Suprapubic skin (tissue), 4 donors: ENCODE measurements at regions not wholly inside any gene's neighbourhood (a gene's known extent, or its start where the extent isn't known, plus 50 kb on each side); places are given as distances from the start of the nearest gene placed in this dataset.

Source experiments
- DNase-seq, 2 donors: peaks; one replicate each; pipeline ENCODE4 v3.0.0-alpha.2; 2019; ENCODE audit warnings: low spot score in 2 of 2
- H3K27ac ChIP-seq: fragments of 200-600 bp; sonication (generic); one replicate; pipeline ENCODE4 v1.5.1; 2019
- H3K27me3 ChIP-seq: fragments of 200-600 bp; sonication (generic); one replicate; pipeline ENCODE4 v1.5.1; 2019
- H3K36me3 ChIP-seq: fragments of 200-600 bp; sonication (generic); one replicate; pipeline ENCODE4 v1.5.1; 2019
- H3K4me1 ChIP-seq: fragments of 200-600 bp; sonication (generic); one replicate; pipeline ENCODE4 v1.5.1; 2019
- H3K4me3 ChIP-seq: fragments of 200-600 bp; sonication (generic); one replicate; pipeline ENCODE4 v1.5.1; 2019; ENCODE audit warnings: mild to moderate bottlenecking
- H3K9me3 ChIP-seq: fragments of 200-600 bp; sonication (generic); one replicate; pipeline ENCODE4 v1.5.1; 2019
- EP300 ChIP-seq: sonication (generic); formaldehyde crosslinking; IDR thresholded peaks from one replicate; pipeline ENCODE4 v1.6.1; 2017; ENCODE audit warnings: antibody characterized with exemption
- POLR2A ChIP-seq, 2 donors: fragments of 450-650 bp; IDR thresholded peaks; one replicate each; pipeline ENCODE4 v1.6.1; 2017; ENCODE audit warnings: antibody characterized with exemption in 2 of 2, mild to moderate bottlenecking in 2 of 2, moderate library complexity in 2 of 2
- POLR2AphosphoS5 ChIP-seq, 3 donors: sonication (generic); formaldehyde crosslinking; IDR thresholded peaks; one replicate each; pipeline ENCODE4 v1.6.1; 2017; ENCODE audit warnings: antibody characterized with exemption in 3 of 3
- WGBS: methylation state at CpG from one replicate; pipeline ENCODE4 v1.1.5; 2018; 5-methylcytosine and 5-hydroxymethylcytosine counted together
- TF ChIP-seq, protein P1 (sequence below), 2 donors: fragments of 200-600 bp in 1 of 2; fragments of 450-650 bp in 1 of 2; sonication (generic) in 1 of 2; IDR thresholded peaks; one replicate each; pipeline ENCODE4 v1.5.1; 2016 to 2019; ENCODE audit warnings: antibody characterized with exemption in 2 of 2, mild to moderate bottlenecking in 1 of 2, moderate library complexity in 1 of 2

DNA sequence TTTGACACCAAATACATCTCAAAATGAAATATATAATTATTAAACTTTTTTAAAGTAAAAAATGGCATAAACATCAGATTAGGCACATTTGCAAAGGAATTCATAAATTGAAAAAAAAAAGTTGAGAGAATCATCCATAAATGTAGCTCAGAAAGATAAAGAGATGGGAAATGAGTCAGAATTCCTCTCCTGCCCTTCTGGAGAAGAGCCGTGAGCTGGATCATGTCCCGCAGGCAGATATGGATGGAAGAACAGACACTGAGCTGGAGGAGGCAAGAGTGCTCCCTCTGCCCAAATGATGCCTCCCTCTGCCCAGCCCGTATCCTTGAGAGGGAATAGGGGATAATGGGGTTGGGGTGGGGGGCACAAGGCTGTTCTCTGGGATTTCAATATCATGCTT, 190.9 kb downstream of the TFCP2L1 start:
- TF ChIP-seq POLR2AphosphoS5 (IDR thresholded peaks at IDR 0.05) (no peak), EP300 (no peak), POLR2A (IDR thresholded peaks at IDR 0.05) (no peak)
- DNase-seq = no peak
- Histone ChIP-seq H3K27ac (no peak overlapping the region), H3K4me3 (no peak overlapping the region), H3K9me3 (peaks cover 4% of the 10 kb centered on the region), H3K36me3 (no peaks in the 10 kb centered on the region), H3K4me1 (peaks cover 5% of the 10 kb centered on the region), H3K27me3 (no peaks in the 10 kb centered on the region)
- WGBS = 52% methylated on average over 3 of the region's 3 CpGs

DNA sequence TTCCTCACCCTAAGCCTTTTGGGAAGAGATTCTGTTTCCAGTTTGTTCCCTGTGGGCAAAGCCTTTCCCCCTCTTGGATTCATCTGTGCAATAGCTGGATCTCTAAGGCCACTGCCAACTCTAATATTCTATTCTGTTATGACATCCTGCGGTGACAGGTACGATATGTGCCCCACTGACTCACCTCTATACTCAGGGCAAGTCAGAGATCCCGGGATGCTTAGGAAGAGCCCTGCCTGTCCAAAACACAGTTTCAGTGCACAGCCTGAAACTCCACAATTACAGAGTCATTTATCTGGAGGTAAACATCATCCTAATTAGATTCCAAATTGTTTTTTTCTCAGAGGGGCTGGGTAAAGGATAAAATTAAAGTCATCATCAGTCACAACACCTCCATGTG, 190.2 kb downstream of the TFCP2L1 start:
- TF ChIP-seq POLR2A (IDR thresholded peaks at IDR 0.05) (no peak), EP300 (no peak)
- peaks cover 4% of the 10 kb centered on the region for H3K9me3 ChIP-seq
- H3K4me1 ChIP-seq = peaks cover 5% of the 10 kb centered on the region
- 60% methylated on average over 3 of the region's 3 CpGs for WGBS
- H3K36me3 ChIP-seq = no peaks in the 10 kb centered on the region
- no peaks in the 10 kb centered on the region for H3K27me3 ChIP-seq
- no peak overlapping the region for H3K4me3 ChIP-seq
- no peak overlapping the region for H3K27ac ChIP-seq
- DNase-seq = no peak

DNA sequence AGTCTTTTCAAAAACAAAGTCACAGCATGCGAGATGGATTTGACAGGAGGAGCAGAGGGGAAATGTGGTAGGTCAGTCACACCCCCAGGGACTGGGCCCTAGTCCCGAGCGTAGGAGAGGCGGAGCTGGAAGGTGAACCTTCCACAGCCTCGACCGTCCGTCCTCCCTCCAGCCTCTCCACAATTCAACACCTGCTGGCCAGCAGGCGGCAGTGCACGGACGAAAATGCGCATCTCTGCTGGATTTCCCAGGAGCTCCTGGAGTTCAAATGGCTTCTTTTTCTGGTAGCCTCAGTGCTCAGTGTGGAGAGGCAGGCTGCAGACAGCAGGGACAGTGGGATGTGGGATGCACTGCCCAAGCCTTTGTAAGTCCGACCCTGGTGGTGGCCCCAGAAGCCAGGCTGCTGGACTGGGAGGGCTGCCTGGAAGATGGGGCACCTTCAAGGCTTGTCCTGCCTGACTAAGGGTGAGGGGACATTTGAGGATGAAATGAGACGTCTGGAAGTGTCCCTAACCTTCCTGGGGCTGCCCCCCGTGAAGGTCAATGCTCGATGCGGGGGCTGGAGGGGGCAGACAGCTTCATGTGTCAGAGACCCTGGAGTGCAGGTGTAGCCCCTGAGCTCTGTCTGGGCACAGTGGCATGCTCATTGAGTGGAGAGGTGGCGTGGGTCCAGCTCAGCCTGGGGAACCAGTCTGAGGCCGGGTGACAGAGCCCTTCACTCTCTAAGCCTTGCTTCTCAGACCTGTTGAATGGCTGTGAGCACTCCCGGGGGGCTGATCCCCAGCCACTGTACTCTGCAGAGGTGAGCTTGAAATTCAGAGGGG, 189.5 kb downstream of the TFCP2L1 start:
- H3K27ac ChIP-seq = no peak overlapping the region
- H3K27me3 ChIP-seq = no peaks in the 10 kb centered on the region
- no peak for TF ChIP-seq POLR2AphosphoS5 (IDR thresholded peaks at IDR 0.05)
- TF ChIP-seq EP300 = no peak
- TF ChIP-seq, protein P1, sequence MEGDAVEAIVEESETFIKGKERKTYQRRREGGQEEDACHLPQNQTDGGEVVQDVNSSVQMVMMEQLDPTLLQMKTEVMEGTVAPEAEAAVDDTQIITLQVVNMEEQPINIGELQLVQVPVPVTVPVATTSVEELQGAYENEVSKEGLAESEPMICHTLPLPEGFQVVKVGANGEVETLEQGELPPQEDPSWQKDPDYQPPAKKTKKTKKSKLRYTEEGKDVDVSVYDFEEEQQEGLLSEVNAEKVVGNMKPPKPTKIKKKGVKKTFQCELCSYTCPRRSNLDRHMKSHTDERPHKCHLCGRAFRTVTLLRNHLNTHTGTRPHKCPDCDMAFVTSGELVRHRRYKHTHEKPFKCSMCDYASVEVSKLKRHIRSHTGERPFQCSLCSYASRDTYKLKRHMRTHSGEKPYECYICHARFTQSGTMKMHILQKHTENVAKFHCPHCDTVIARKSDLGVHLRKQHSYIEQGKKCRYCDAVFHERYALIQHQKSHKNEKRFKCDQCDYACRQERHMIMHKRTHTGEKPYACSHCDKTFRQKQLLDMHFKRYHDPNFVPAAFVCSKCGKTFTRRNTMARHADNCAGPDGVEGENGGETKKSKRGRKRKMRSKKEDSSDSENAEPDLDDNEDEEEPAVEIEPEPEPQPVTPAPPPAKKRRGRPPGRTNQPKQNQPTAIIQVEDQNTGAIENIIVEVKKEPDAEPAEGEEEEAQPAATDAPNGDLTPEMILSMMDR (IDR thresholded peaks at IDR 0.05) = peak; percentile 64 to 71
- no peak for TF ChIP-seq POLR2A (IDR thresholded peaks at IDR 0.05)
- H3K9me3 ChIP-seq = peaks cover 4% of the 10 kb centered on the region
- H3K36me3 ChIP-seq = no peaks in the 10 kb centered on the region
- H3K4me1 ChIP-seq = peaks cover 5% of the 10 kb centered on the region
- 33% methylated on average over 16 of the region's 19 CpGs for WGBS
- DNase-seq = no peak
- no peak overlapping the region for H3K4me3 ChIP-seq

DNA sequence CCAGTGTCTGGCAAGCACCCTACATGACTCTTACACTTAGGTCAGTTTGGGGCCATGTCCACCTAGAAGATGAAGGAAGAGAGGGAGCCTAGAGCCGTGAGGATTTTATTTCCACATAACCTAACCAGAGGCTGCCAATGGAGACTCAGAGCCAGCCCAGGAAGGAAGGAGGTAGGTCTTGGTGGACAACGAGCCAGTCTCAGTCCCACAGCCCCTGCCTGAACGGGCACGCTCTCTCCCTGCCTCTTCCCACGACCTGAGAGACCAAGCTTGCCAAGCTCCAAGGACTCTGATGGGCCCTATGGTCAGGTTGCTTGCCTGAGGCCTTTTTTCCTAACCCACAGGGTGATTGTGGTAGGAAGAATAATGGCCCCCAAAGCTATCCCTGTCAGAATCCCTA, 188.4 kb downstream of the TFCP2L1 start:
- H3K4me1 ChIP-seq = peaks cover 5% of the 10 kb centered on the region
- H3K36me3 ChIP-seq = no peaks in the 10 kb centered on the region
- DNase-seq = no peak
- H3K27ac ChIP-seq = no peak overlapping the region
- no peak overlapping the region for H3K4me3 ChIP-seq
- 78% methylated on average over 5 of the region's 5 CpGs for whole genome bisulfite sequencing
- TF ChIP-seq, protein P1 (IDR thresholded peaks at IDR 0.05) = no peak
- no peak for TF ChIP-seq POLR2A (IDR thresholded peaks at IDR 0.05)
- no peak for TF ChIP-seq EP300
- TF ChIP-seq POLR2AphosphoS5 (IDR thresholded peaks at IDR 0.05) = no peak
- peaks cover 4% of the 10 kb centered on the region for H3K27me3 ChIP-seq
- H3K9me3 ChIP-seq = peaks cover 4% of the 10 kb centered on the region

DNA sequence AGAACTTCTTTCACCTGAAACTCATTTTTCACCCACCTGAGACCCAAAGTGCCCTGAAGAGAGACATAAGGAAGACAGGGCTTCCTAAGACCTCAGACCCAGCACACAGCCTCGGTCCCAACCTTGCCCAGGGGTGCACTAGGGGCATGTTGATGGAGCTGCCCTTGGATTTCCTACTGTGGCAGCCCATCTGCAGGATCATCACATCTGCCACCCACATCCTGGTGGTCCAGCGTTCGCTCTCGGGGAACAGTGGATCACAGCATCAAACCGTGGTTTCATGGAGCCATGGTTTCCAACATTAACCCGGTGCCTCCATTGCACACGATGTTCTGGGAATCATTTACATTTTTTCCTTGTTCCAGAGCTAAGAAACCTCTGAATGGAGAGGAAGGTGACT, 186.4 kb downstream of the TFCP2L1 start:
- H3K27me3 ChIP-seq = peaks cover 5% of the 10 kb centered on the region
- 86% methylated on average over 7 of the region's 7 CpGs for WGBS
- H3K27ac ChIP-seq = no peak overlapping the region
- no peak overlapping the region for H3K4me3 ChIP-seq
- TF ChIP-seq POLR2AphosphoS5 (IDR thresholded peaks at IDR 0.05) (no peak), POLR2A (IDR thresholded peaks at IDR 0.05) (no peak), EP300 (no peak)
- TF ChIP-seq, protein P1 (IDR thresholded peaks at IDR 0.05) = no peak
- H3K9me3 ChIP-seq = no peaks in the 10 kb centered on the region
- peaks cover 5% of the 10 kb centered on the region for H3K4me1 ChIP-seq
- no peak for DNase-seq
- no peaks in the 10 kb centered on the region for H3K36me3 ChIP-seq

DNA sequence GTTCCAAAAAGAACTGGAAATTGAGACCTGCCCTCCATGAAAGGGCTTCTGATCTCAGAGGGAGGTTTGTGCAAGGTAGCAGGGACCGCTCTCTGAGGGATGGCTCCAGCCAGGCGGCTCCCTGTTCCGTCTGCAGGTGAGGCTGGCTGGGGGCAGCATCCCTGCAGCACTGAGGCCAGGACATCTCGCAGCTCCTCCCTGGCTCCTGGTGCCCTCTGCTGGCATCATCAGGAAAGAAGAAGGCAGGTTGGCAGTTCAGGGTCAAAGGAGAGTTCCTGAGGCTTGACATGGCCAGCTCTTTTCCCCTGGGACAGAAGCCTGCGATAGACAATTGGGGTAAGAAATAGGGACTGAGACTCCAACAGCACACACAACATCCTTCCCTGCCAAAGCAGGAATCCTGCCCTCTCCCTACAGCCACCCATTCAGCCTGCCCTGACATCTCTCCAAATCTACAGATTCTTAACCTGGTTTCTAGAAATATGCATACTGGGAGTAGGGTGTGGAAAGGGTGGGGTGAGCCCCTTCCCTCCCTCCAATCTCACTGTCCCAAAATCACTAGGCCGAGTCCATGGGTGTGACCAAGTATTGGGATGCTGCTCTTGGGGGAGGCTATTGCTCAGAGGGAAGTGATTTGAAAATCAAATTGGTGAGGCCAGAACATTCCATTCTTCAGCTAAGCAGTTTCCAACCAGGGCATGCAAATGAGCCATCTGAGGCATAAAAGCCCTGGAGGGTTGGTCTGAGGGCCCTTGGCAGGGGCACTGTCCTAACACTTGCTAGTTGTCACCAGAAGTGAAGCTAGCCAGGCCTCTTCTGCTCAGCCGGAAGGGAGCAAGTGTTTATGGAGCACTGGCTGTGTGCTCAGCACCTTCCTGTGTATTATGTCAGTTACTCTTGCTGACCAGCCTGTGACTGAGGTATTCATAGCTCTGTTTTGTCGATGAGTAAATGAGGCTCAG, 185.4 kb downstream of the TFCP2L1 start:
- WGBS = 62% methylated on average over 6 of the region's 8 CpGs
- no peak overlapping the region for H3K27ac ChIP-seq
- H3K9me3 ChIP-seq = no peaks in the 10 kb centered on the region

More for the DNA sequence above, 185.4 kb downstream of the TFCP2L1 start:
- TF ChIP-seq EP300 = no peak
- TF ChIP-seq POLR2A (IDR thresholded peaks at IDR 0.05) = no peak
- TF ChIP-seq, protein P1 (IDR thresholded peaks at IDR 0.05) = peak in 1 of 2 donors; percentile 33
- no peak for DNase-seq
- Histone ChIP-seq H3K27me3 (peaks cover 5% of the 10 kb centered on the region), H3K36me3 (no peaks in the 10 kb centered on the region), H3K4me3 (no peak overlapping the region), H3K4me1 (peaks cover 5% of the 10 kb centered on the region)
